ENCODE measurements at regions not wholly inside any gene's neighbourhood (a gene's known extent, or its start where the extent isn't known, plus 50 kb on each side); places are given as distances from the start of the nearest gene placed in this dataset.

- Histone ChIP-seq H3K36me3 (ENCODE audit: control insufficient read depth, insufficient read depth, low read length) (no peaks in the 10 kb centered on the region), H3K27me3 (replicated peaks; ENCODE audit: control insufficient read depth, insufficient read depth, low read length) (no peaks in the 10 kb centered on the region), H3K4me3 (replicated peaks; ENCODE audit: low read depth, low read length) (no peak overlapping the region)
- DNase-seq (ENCODE audit: extremely low read depth, insufficient read length): no peak
- TF ChIP-seq CTCF (IDR thresholded peaks at IDR 0.05; ENCODE audit: insufficient read depth, low read length, poor library complexity, severe bottlenecking): no peak
These were observed 71.3 kb upstream of the SETBP1 start for GRCh38 chr18:44609181-44609941.

- H3K4me3 ChIP-seq (replicated peaks; ENCODE audit: low read depth, low read length): no peak overlapping the region
- H3K36me3 ChIP-seq (ENCODE audit: control insufficient read depth, insufficient read depth, low read length): no peaks in the 10 kb centered on the region
- no peak for DNase-seq (ENCODE audit: extremely low read depth, insufficient read length)
- TF ChIP-seq CTCF (IDR thresholded peaks at IDR 0.05; ENCODE audit: insufficient read depth, low read length, poor library complexity, severe bottlenecking): no peak
- no peaks in the 10 kb centered on the region for H3K27me3 ChIP-seq (replicated peaks; ENCODE audit: control insufficient read depth, insufficient read depth, low read length)
These were observed 59.9 kb upstream of the SETBP1 start for GRCh38 chr18:44620812-44621211.

- Histone ChIP-seq H3K27me3 (replicated peaks; ENCODE audit: control insufficient read depth, insufficient read depth, low read length) (no peaks in the 10 kb centered on the region), H3K4me3 (replicated peaks; ENCODE audit: low read depth, low read length) (no peak overlapping the region), H3K36me3 (ENCODE audit: control insufficient read depth, insufficient read depth, low read length) (no peaks in the 10 kb centered on the region)
- no peak for DNase-seq (ENCODE audit: extremely low read depth, insufficient read length)
- no peak for TF ChIP-seq CTCF (IDR thresholded peaks at IDR 0.05; ENCODE audit: insufficient read depth, low read length, poor library complexity, severe bottlenecking)
These were observed 56.6 kb upstream of the SETBP1 start for GRCh38 chr18:44624052-44624451.

GRCh38 chr18:44625386-44625785 lies 55.3 kb upstream of the SETBP1 start:
- DNase-seq (ENCODE audit: extremely low read depth, insufficient read length): no peak
- TF ChIP-seq CTCF (IDR thresholded peaks at IDR 0.05; ENCODE audit: insufficient read depth, low read length, poor library complexity, severe bottlenecking): no peak
- H3K36me3 ChIP-seq (ENCODE audit: control insufficient read depth, insufficient read depth, low read length): no peaks in the 10 kb centered on the region
- H3K4me3 ChIP-seq (replicated peaks; ENCODE audit: low read depth, low read length): no peak overlapping the region
- no peaks in the 10 kb centered on the region for H3K27me3 ChIP-seq (replicated peaks; ENCODE audit: control insufficient read depth, insufficient read depth, low read length)

- Histone ChIP-seq H3K27me3 (replicated peaks; ENCODE audit: control insufficient read depth, insufficient read depth, low read length) (no peaks in the 10 kb centered on the region), H3K4me3 (replicated peaks; ENCODE audit: low read depth, low read length) (no peak overlapping the region), H3K36me3 (ENCODE audit: control insufficient read depth, insufficient read depth, low read length) (no peaks in the 10 kb centered on the region)
- no peak for DNase-seq (ENCODE audit: extremely low read depth, insufficient read length)
- TF ChIP-seq CTCF (IDR thresholded peaks at IDR 0.05; ENCODE audit: insufficient read depth, low read length, poor library complexity, severe bottlenecking): no peak
These were observed 54.5 kb upstream of the SETBP1 start for GRCh38 chr18:44626236-44626635.

GRCh38 chr18:44626807-44627206 lies 53.9 kb upstream of the SETBP1 start:
- no peak overlapping the region for H3K4me3 ChIP-seq (replicated peaks; ENCODE audit: low read depth, low read length)
- H3K36me3 ChIP-seq (ENCODE audit: control insufficient read depth, insufficient read depth, low read length): no peaks in the 10 kb centered on the region
- TF ChIP-seq CTCF (IDR thresholded peaks at IDR 0.05; ENCODE audit: insufficient read depth, low read length, poor library complexity, severe bottlenecking): no peak
- DNase-seq (ENCODE audit: extremely low read depth, insufficient read length): no peak
- H3K27me3 ChIP-seq (replicated peaks; ENCODE audit: control insufficient read depth, insufficient read depth, low read length): no peaks in the 10 kb centered on the region

All from GM06990 (cell line).